SH-SY5Y (cell line): ENCODE measurements at regions not wholly inside any gene's neighbourhood (a gene's known extent, or its start where the extent isn't known, plus 50 kb on each side); places are given as distances from the start of the nearest gene placed in this dataset.
A peak's percentile ranks its signal among the peaks of the same experiment; 100 is the strongest.

ENCODE experiments used
- GATA2 ChIP-seq: IDR thresholded peaks from 2 replicates; pipeline ENCODE4 v1.6.1; 2011; ENCODE audit warnings: mild to moderate bottlenecking, low read depth, low read length
- GATA3 ChIP-seq: IDR thresholded peaks from 2 replicates; pipeline ENCODE4 v1.6.1; 2011; ENCODE audit warnings: low read depth, mild to moderate bottlenecking, low read length, moderate library complexity

DNA sequence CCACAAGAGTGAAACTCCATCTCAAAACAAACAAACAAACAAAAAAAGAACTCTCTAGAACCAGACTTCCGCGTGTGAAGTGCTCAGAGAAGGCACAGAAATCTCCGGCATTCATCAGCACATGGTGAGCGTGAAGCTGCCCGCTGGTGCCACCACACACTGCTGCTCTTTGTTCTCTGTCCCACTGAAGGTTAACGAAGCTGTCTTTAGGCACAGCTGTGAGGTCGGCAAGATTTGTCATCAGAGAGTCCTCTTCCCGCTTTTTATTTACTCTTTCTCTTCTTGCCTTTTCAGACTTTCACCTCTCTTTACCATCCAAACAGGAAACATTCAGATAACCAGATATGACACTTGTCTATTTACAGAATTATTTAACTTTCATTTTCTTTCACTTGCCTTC is 115.2 kb upstream of the ARGLU1 start:
- TF ChIP-seq GATA3 (no peak), GATA2 (no peak)

DNA sequence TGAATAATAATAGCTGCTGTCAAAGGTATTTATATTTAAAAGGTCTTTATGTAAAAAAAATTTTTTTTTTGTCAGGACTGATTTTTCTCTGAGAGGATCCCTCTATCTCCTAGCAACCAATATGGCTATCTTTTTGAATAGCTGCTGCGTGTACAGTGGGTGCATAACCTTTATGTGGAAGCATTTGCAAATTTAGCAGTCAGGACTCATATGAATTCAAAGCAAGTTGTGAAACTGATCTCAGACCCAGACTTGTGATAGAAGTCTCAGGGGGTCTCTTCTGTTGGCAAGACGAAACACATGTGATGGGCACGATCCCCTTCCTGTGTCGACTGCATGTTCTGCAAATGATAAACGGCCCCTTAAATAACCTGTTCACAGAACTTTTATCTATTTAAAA is 114.1 kb upstream of the ARGLU1 start:
- no peak for TF ChIP-seq GATA2
- TF ChIP-seq GATA3 = no peak

DNA sequence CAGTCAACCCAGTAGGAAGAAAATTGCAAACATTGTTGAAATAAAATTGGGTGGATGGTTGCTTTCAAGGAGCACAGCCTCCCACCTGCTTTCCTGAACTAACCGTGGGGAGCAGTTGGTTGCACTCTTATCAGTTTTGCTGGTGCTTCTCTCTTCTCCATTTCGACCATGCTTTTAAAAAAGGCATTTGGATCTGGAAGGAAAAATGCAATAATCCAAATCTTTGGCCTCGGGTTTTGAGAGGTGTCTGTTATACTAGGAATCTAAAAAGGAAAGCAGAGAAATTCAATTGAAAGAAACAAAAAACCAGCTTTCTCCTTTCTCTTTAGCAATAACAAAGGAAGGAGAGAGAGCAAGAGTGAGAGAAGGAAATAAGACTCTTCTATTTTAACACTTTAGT is 113.6 kb upstream of the ARGLU1 start:
- TF ChIP-seq GATA3 (no peak), GATA2 (no peak)

DNA sequence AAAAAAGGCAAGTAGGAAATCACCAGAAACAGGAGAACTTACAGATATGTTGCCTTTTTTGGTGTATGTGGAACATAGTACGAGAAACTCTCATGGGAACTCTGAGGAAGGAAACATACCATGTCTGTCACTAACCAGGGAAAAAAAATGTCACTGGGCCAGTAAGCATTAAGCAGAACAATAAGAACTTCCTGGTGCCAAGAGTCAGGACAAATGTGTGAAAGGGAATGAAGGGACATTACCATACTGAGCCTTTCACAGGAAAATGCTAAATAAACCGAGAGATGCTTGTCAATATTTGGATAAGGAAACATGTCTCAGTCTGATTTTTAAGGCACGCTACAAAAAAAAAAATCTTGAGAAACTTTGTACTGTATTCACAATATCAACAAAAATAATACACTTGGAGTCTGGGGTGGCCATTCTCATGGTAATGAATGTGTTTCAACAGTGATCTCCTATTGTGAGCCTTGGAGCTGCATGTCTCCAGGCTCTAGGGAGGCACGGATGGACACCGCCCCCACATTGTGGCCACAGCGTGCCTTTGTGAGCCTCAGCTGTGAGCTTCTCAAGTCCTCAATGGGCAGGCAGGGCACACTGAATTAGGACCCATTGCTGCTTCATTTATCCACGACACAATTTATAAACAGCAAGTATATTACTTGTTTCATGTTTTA is 113.0 kb upstream of the ARGLU1 start:
- TF ChIP-seq GATA2 (no peak), GATA3 (no peak)

DNA sequence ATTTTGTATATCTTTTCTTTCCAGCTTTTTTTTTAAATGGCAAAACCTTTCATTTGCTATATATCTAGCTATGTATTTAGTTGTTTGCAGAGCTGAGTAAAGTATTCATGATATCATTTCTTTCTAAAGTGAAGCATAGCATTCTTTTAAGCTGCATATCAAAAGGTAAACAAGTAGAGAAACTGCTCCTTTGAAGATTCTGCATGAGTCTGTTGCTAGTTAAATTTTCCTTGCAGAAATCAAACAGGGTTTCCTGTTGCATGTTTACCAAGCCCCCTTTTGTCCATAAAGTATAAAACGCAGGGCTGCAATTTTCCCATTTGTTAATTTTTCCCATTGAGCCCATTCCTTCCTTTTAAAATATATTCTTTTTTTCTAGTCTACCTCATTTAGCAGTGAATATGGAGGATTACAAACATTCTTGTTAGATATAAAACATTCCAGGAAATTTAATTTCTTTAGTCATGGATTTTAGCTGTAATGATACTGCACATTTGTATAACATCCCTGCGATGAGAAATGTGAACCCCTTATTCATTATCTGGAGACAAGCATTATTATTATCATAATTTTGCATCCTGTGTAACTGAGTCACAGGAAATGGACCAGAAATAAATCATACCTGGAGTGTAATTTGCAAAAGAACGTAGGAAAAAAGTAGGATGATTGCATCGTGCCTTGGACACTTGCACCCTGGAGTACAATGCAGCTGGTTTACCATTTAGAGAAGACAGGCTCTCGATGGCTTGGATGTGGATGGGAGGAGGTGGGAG is 110.9 kb upstream of the ARGLU1 start:
- TF ChIP-seq GATA3 = no peak
- TF ChIP-seq GATA2 = no peak

DNA sequence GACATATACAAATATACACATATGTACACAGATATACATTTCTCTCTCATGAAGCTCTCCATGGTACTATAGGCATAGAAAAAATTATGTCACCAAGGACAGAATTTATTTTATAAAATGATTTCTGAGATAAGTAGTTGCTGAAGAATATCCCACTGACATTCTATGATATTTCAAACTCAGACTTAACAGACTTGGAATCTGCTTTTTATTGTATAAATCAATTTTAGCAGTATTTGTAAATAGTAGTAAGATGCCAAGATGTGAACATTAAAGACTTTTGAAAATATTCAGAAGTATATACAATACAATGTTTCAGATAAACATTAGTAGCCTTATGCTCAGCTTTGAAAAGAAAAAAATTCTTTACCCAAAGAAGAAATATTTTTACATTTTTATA is 107.4 kb upstream of the ARGLU1 start:
- TF ChIP-seq GATA2 = no peak
- no peak for TF ChIP-seq GATA3

DNA sequence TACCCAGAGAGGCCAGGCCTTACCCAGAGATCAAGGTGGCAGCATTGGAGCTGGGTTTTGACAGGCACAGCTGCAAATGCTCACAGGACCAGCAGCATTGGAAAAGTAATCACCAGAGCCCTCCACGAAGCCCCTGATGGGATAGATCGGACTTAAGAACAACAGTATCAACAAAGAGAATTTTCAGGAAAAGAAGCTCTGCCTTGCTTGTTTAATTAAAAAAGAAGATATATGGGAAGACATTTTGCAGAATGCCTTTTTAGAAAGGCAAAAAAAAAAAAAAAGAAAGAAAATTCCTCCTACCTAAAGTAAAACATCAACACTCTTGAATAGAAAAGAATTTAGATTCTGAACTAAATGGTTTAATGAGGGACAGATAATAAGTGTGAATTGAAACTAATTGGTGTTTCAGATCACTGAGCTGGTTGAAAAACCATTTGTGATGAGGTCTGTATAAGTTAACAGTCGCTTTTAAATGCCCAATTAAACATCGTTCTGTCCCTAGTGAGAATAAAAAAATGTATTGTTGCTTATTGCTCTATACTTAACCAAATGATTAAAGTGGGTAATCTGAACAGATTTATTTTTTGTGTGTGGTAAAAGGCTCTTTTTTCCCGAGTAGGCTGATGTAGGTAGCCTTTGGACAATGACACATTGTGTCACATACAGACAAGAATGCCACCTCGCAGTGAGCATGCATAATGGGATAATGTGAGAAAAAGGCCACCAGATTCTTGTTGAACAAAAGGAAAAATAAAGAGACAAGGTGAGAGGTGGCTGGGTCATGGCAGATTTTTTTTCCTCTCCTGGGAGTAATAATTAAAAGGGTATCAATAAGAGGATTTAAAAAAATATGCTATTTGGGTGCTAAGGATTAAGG is 93.0 kb upstream of the ARGLU1 start:
- TF ChIP-seq GATA3 (no peak), GATA2 (no peak)

DNA sequence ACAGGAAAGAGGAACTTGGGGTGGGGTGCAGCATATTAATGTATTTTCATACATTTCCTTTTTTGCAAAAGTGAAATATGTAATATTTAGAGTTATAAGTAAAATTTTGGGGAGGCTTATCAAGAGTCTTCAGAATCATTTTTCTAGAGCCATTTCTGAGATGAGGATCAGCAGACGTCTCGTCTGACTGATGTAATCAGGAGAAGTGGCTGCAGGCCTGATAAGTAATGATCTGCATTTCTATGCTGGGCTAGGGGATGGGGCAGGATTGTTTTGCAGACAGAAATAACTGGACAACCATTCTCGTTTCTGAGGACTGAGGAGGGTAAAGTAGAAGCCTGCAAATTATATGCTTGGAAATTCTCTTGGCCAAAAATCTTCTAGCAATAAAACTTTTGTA is 89.2 kb upstream of the ARGLU1 start:
- peak; percentile 71 for TF ChIP-seq GATA3
- TF ChIP-seq GATA2 = peak; percentile 81

DNA sequence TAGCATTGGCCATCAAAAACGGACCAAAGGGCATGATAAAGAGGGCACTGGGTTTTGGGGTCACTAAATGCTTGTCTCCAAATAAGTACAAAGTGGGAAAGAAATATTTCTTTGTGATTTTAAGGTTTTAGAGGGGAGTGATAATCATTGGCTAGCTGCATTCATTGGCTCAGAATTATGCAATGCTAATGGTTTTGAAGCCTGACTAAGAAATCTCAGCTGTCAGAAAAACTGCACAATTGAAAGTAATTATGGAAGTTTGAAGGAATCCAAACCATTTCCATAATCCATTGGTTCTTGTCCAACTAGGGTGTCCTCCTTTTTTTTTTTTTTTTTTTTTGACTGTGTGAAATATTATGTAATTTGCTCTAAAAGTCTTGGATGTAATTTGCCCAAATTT is 88.2 kb upstream of the ARGLU1 start:
- no peak for TF ChIP-seq GATA2
- TF ChIP-seq GATA3 = no peak

DNA sequence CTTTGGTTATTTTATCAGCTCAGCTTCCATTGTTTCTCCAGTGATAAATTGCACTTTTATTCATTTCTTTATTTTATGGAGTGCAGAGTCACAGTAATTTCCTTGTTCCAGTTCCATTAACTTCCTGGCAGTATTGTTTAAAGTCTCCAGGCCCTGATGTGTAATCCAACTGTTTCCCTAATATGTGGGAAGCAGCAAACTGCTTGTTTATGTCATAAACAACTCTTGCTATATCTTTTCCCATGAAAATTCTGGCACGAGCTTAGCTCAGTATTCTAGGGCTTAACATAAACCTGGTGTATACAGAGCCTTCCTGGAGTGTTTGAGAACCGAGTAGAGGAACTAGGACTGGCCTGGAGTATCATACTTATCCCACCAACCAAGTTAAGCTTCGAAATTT is 83.5 kb upstream of the ARGLU1 start:
- TF ChIP-seq GATA3 (no peak), GATA2 (no peak)

DNA sequence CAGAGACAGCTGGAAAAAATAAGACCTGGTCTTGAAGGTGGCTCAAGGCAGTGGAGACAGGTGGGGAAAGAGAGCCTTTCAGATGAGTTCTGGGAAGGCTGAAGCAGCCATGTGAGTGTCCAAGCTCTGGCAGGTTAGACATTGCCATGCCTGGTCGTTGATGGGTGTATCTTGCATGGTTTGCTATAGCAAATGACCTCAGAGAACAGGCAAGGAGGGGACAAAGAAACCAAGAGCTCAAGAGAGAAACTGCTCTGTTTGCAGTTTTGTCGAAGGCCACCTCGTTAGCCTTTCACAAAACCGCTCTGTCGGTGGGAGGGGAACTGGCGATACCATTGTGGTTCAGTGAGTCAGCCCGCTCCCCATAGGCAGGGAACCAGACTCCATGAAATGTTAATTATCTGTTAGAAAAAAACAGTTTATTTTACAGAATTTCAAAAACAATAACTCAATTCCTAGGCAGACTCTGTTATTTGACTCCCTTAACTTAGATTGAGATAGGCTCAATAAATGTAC is 82.8 kb upstream of the ARGLU1 start:
- TF ChIP-seq GATA3 (no peak), GATA2 (no peak)

DNA sequence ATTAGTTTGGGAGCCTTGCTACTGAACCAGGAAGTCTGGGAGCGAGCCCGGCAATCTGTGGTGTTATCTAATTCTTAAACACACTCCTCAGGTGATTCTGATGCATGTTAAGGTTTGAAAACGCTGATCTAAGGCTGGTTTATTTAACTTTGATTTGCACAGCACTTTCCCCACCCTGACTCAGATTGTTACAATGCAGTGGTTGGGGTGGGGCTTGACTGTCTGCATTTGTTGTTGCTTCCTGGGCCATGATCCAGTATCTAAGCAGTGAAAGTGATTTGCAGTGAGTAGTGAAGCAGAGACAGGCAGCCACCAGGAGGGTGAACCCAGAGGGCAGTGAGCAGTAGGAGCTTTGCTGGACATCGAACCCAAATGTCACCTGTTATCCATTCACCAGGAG is 81.6 kb upstream of the ARGLU1 start:
- TF ChIP-seq GATA2 (no peak), GATA3 (no peak)

DNA sequence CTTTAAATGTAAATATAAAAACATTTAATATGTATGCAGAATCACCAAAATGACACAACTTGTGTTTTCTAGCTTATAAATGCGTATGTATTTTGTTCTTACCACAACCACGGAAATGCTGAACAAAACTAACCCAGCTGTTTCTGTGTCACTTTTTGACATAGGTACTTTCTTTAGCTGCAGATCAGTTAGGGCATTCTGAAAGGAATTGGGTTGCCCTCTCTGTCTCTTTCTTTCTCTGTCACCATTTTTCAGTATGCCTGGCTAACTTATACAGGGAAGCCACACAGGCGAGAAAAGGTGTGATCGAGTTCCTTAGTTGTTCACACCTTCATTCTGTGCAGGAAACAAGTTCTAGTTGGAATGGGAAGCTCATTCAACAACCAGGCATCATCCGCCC is 72.6 kb upstream of the ARGLU1 start:
- TF ChIP-seq GATA2 (no peak), GATA3 (no peak)

DNA sequence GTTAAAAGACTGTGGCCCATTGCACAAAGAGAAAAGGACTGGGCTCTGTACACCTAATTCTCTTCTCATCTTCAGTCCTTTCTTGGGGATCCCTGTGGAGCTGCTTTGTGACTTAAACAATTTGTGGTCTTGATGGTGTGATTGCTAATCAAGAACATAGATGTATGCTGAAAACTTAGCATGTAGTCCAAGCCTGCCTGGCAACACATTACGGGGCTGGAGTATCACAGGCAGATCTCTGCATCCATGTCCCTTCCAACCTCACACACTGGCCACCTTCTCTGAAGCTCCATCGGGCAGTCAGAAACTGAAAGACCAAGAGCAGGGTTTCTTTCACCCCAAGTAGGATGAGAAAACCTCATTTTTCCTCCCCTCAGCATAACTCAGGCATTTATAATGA is 69.6 kb upstream of the ARGLU1 start:
- TF ChIP-seq GATA3 (no peak), GATA2 (no peak)
